K562 (cell line): ENCODE measurements at regions not wholly inside any gene's neighbourhood (a gene's known extent, or its start where the extent isn't known, plus 50 kb on each side); places are given as distances from the start of the nearest gene placed in this dataset.

Experiments
- ATF7 ChIP-seq: fragments of 450-650 bp; IDR thresholded peaks from 2 replicates; pipeline ENCODE4 v1.7.1; 2014; ENCODE audit warnings: mild to moderate bottlenecking, moderate library complexity
- CHD2 ChIP-seq: IDR thresholded peaks from 2 replicates; pipeline ENCODE4 v1.6.1; 2011; ENCODE audit warnings: low read depth, low read length
- EZH2 ChIP-seq: IDR thresholded peaks from 2 replicates; pipeline ENCODE4 v1.6.1; 2012; ENCODE audit warnings: low read depth, mild to moderate bottlenecking, inconsistent platforms, low read length, borderline replicate concordance
- GABPA ChIP-seq: fragments of 200-800 bp; sonication (Bioruptor generic); conservative IDR thresholded peaks from 2 replicates; pipeline ENCODE4 v1.6.1; 2016; ENCODE audit warnings: low read depth, missing genetic modification characterization, missing compliant biosample characterization
- JUND ChIP-seq, 2 experiments: IDR thresholded peaks; 2 replicates in 1 of 2; 3 replicates in 1 of 2; pipeline ENCODE4 v1.6.1; 2011; ENCODE audit warnings: borderline replicate concordance in 2 of 2, low read depth in 2 of 2, low read length in 2 of 2, improper control_type of control experiment in 1 of 2, missing biosample characterization in 1 of 2, missing genetic modification characterization in 1 of 2, missing genetic modification reagents in 1 of 2
- POLR2A ChIP-seq: fragments of 450-650 bp; conservative IDR thresholded peaks from 2 replicates; pipeline ENCODE4 v1.6.1; 2016
- RAD21 ChIP-seq, 2 experiments: fragments of 250-450 bp in 1 of 2; fragments of 450-650 bp in 1 of 2; sonication (Bioruptor Pico) in 1 of 2; formaldehyde crosslinking in 1 of 2; IDR thresholded peaks in 1 of 2; conservative IDR thresholded peaks in 1 of 2; 2 replicates each; pipeline versions ENCODE4 v1.4.0 to v1.8.0; 2020 to 2022; ENCODE audit warnings: mild to moderate bottlenecking in 2 of 2, moderate library complexity in 1 of 2
- SP2 ChIP-seq: IDR thresholded peaks from 2 replicates; pipeline ENCODE4 v1.6.1; 2011; ENCODE audit warnings: mild to moderate bottlenecking, low read depth, low read length, moderate library complexity; ENCODE audit not compliant: poor library complexity, severe bottlenecking; ENCODE audit errors: extremely low read depth
- TAF1 ChIP-seq: IDR thresholded peaks from 2 replicates; pipeline ENCODE4 v1.6.1; 2011; ENCODE audit warnings: mild to moderate bottlenecking, low read length, moderate library complexity; ENCODE audit not compliant: insufficient read depth, control insufficient read depth, severe bottlenecking; ENCODE audit errors: extremely low read depth
- ZKSCAN3 ChIP-seq: fragments of 250-450 bp; sonication (Bioruptor Pico); IDR thresholded peaks from 2 replicates; pipeline ENCODE4 v1.4.0; 2020
- TF ChIP-seq, protein P1 (sequence below): fragments of 450-650 bp; IDR thresholded peaks from 2 replicates; pipeline ENCODE4 v1.6.1; 2016; ENCODE audit warnings: low read depth, mild to moderate bottlenecking, moderate library complexity
- TF ChIP-seq, protein P2 (sequence below), 2 experiments: IDR thresholded peaks in 1 of 2; conservative IDR thresholded peaks in 1 of 2; 2 replicates each; pipeline ENCODE4 v1.6.1; 2016; ENCODE audit warnings: low read depth in 2 of 2, mild to moderate bottlenecking in 1 of 2, missing compliant biosample characterization in 1 of 2, missing genetic modification characterization in 1 of 2, moderate library complexity in 1 of 2

DNA sequence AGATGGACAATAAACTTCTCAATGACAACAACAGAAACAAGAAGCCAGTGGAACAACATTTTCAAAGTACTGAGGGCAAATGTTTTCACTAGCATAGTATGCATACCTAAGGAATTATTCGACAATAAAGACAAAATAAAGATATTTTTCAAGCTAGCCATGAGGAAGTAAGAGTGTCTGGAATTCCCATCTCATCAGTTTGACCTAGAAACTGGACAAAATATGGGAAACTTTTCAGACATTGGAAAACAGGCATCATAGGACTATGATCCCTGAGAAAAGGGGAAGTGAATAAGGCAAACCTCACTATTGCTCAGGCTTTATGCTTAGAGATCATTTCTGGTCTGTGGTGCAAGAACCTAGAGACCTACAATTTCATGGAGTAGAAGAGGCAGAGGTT lies 86.3 kb downstream of the OAT start:
- no peak for TF ChIP-seq JUND (IDR thresholded peaks at IDR 0.05; ENCODE audit: borderline replicate concordance, low read depth, low read length)
- no peak for TF ChIP-seq JUND (tag; IDR thresholded peaks at IDR 0.05; ENCODE audit: borderline replicate concordance, low read depth, low read length)
- TF ChIP-seq ZKSCAN3 (CRISPR knock-in tag) = no peak
- no peak for TF ChIP-seq TAF1
- TF ChIP-seq, protein P1, sequence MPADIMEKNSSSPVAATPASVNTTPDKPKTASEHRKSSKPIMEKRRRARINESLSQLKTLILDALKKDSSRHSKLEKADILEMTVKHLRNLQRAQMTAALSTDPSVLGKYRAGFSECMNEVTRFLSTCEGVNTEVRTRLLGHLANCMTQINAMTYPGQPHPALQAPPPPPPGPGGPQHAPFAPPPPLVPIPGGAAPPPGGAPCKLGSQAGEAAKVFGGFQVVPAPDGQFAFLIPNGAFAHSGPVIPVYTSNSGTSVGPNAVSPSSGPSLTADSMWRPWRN = no peak
- no peak for TF ChIP-seq SP2
- no peak for TF ChIP-seq EZH2
- no peak for TF ChIP-seq POLR2A
- TF ChIP-seq GABPA (tag) = no peak
- no peak for TF ChIP-seq CHD2
- TF ChIP-seq, protein P2, sequence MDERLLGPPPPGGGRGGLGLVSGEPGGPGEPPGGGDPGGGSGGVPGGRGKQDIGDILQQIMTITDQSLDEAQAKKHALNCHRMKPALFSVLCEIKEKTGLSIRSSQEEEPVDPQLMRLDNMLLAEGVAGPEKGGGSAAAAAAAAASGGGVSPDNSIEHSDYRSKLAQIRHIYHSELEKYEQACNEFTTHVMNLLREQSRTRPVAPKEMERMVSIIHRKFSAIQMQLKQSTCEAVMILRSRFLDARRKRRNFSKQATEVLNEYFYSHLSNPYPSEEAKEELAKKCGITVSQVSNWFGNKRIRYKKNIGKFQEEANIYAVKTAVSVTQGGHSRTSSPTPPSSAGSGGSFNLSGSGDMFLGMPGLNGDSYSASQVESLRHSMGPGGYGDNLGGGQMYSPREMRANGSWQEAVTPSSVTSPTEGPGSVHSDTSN (CRISPR knock-in tag; IDR thresholded peaks at IDR 0.05; ENCODE audit: low read depth) = no peak
- TF ChIP-seq, protein P2 (tag; conservative IDR thresholded peaks at IDR 0.05; ENCODE audit: low read depth) = no peak
- no peak for TF ChIP-seq RAD21 (CRISPR knock-in tag; conservative IDR thresholded peaks at IDR 0.05 in 1 of 2, IDR thresholded peaks at IDR 0.05 in 1 of 2)
- TF ChIP-seq ATF7 = no peak
